NCI-H524 (cell line): ENCODE measurements at regions not wholly inside any gene's neighbourhood (a gene's known extent, or its start where the extent isn't known, plus 50 kb on each side); places are given as distances from the start of the nearest gene placed in this dataset.

ENCODE experiments used
- DNase-seq, 2 experiments: peaks; one replicate each; lab custom pipeline; 2025; lab: John Stamatoyannopoulos, UW

DNA sequence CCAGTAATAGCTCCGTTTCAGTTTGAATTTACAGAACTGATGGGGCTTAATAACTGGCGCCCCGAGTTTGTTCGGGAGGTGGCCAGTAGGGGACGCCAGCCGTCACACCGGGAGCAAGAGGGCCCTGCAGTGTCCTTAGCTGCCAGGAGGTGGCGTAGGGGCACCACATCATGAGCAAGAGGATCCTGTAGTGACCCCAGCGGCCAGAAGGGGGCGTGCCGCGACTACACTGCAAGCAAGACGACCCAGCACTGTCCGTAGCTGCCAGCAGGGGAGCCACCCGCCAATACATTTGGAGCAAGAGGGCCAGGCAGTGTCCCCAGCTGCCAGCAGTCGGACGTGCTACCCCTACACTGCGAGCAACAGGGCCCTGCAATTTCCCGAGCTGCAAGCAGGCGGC, 663.7 kb upstream of the B3GAT1 start:
- DNase-seq: no peak

DNA sequence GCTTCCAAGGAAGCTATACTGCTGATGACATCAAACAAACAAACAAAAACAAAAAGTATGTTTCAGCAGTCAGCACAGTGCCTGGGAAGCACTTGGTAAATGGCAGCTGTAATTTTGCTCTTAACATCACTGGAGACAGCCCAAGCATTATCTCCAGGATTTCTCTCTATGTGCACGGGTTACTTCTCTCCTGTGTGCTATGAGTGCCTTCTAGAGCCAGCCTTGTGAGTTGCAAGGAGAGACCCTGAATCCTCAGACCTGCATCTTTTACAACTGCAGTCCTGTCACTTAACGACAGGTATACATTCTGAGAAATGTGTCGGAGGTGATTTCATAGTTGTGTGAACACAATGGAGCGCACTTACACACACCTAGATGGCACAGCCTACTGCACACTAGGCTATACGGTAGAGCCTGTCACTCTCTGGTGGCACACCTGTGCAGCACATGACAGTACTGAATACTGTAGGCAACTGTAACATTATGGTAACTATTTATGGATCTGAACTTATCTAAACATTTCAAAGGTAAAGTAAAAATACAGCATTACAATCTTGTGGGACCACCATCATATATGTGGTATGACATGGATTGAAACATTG, 662.5 kb upstream of the B3GAT1 start:
- peak; percentile 6 to 63 for DNase-seq

DNA sequence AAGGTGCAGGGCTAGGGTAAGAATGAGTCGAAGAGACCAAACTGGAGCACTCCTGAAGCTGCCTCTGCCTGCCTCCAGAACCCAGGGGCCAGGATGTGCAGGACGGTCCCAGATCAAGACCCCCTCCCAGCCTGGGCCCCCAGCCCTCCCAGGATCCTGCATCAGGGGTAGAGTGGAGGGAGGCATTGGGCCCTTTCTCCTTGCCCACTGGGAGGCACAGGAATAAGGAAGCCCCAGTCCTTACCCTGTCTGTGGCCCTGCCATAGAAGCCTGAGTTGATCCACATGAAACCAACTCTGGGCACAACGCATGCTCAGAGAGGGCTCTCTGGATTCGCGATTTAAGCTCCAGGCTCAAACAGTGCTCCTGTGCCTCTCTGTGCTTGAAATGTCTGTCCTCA, 661.8 kb upstream of the B3GAT1 start:
- DNase-seq: no peak

DNA sequence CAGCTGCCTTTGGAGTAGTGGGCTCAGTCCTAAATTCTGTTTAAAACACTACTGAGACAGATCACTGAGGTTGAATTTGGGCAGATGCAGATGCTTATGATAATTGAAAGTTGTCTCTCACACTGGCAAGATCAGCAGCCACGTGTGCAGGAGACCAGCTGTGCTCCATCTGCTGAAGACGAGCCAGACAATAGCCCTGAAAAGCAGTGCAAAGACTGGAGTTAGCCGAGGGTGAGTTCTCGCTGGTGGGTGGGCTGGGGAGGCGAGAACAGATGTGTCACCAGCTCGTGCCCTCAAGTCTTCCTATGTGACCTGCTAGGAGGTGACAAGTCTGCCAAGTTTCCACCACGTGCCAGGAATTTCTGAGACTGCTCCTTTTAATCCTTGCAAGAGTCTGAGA, 661.3 kb upstream of the B3GAT1 start:
- peak; percentile 54 to 90 for DNase-seq

DNA sequence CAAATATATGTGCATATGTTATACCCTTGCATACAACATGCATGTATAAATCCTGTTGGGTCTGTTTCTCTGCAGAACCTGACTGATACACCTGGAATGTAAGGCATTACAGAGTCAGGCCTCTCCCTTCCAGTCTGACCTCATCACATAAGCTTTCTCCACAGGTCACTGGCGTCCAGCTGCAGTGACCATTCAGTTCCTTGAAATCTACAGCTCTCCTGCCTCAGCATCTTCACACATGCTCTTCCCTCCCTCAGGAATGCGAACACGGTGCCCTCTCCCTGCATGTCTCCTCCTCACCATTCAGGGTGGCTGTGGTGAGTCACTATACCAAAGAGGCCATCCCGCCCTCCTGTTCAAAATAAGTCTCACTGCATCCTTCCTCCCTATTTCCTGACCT, 657.8 kb upstream of the B3GAT1 start:
- DNase-seq: no peak

DNA sequence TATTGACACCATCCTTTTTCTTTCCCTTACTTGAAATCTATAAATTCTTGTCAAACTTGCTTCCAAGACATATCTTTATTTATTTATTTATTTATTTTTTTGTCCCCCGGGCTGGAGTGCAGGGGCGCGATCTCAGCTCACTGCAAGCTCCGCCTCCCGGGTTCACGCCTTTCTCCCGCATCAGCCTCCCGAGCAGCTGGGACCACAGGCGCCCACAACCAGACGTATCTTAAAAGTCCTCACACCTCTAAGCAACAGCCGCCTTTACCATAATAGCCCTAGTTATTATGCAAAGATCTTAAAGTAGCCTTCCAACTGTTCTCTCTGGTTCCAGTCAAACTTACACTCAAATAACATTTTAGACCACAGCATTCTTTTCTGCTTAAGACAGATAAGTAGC, 657.0 kb upstream of the B3GAT1 start:
- no peak for DNase-seq

DNA sequence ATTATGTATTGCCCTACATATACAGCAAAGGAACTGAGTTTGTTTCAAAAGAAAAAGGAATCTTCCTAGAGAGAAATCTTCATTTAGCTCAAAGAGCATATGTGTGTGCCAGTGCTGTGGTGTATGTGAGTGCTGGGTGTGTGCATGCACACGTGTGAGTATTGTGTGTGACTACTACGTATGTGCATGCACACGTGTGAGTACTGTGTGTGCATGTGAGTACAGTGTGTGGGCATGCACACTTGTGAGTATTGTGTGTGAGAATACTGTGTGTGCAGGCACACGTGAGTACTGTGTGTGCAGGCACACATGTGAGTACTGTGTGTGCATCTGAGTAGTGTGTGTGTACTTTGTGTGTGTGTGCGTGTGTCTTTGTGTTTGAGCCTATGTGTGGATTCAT, 651.0 kb upstream of the B3GAT1 start:
- DNase-seq: no peak

DNA sequence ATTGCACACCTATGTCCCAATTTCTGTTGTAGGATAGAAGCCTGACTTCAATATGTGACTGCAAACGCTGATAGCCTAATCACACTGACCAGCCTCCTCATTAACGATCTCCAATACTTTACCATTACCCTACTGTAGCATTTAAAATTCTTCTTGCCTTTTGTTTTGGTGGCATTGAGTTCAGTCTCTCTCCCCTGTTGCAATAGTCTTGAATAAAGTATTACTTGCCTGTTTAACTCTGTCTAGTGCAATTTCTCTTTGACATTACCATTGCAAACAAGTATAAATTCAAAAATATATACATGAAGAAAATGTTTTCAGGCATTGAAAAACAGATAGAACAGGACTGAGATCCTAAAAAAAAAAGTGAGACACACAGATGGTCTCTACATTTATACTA, 649.1 kb upstream of the B3GAT1 start:
- DNase-seq: no peak

DNA sequence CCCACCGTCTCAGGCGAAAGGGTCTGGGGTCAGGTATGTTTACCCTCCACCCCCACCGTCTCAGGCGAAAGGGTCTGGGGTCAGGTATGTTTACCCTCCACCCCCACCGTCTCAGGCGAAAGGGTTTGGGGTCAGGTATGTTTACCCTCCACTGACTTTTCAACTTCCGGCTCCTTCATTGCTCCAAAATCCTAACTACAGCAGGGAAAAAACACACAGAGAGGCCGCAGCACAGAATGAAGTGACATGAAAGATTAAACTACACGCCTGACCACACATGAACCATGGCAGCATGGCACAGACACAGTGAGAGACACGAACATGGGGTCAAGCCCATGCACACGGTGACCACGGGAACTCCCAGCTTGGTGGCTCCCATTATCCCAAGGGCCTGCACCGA, 634.9 kb upstream of the B3GAT1 start:
- DNase-seq: no peak

DNA sequence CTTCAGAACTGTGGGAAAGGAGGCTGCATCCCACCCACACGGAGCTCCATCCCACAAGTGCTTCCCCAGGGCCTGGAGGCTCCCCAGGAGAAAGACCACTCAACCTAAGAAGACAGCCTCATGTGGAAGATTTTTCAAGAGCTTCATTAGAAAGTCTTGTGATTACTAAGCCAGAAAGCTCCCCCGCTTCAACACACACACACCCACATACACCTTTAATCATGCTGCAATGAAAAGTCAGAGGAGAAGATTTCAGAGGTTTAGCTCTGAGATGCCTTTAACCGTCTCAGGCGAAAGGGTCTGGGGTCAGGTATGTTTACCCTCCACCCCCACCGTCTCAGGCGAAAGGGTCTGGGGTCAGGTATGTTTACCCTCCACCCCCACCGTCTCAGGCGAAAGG, 634.5 kb upstream of the B3GAT1 start:
- DNase-seq: no peak

DNA sequence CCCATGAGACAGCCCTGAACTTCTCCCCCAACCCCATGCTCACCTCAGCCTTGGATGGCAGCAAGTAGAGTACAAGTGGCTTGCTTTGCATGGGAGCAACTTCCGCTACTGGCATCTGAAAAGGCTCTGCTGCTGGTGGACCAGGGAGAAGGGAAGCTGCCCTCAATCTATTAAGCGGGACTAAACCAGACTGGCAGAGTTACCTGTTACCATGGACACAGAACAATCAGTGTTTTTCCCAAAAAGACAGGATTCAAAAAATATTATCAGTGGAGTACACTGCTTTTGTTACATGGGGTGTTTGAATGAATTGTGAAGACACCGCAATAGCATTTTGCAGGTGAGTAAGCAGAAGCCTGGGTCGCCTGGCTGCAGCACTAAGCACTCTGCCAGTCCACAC, 631.4 kb upstream of the B3GAT1 start:
- DNase-seq: no peak

DNA sequence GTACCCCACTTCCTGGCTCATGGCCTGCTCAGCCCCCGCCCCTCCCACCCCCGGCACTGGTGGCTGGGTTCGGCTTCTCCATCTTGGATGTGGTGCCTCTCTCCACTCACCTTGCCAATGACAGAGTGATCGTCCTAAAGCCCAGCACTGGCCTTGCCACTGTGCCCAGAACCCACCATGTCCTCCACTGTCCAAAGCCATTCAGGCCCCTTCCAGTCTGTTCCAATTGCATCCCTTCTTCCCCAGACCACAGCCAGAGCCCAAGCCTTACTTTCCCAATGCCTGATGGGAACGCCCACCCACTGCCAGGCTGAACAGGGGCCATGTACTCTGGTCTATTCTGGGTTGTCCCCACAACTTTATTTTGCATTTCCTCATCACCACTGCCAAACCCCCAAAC, 625.8 kb upstream of the B3GAT1 start:
- DNase-seq: no peak

DNA sequence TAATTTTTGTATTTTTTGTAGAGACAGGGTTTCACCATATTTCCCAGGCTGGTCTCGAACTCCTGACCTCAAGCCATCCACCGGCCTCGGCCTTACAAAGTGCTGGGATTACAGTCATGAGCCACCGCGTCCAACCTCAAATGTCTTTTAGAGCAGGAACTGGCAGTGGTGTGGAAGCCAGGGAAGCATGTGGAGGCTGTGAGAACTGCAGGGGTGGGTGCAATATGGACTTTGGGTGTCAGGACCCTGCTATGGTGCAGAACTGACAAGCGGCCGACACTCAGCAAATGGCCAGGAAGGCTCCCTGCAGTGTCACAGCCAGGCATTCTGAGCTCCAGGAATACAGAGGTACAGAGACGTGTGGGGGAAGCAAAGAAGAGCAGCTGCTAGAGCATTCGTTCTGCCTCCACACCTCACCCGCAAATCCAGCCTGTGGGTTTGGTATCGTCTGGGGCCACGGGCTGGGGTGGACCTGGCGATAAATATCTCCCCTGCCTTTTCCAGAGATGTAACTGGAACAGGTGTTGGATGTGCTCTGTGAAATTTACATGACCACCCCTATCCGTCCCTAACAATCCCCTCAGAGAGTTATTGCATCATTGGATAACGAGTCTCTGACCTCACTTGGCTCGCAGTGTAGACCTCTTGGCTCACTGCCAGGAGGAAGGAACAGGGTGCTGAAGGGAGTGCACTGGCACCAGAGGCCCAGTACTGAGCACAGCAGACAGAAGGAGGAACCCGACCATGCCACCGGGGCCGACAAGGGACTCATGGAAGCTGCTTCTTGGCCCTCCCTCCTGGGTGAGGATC, 624.7 kb upstream of the B3GAT1 start:
- DNase-seq: no peak

DNA sequence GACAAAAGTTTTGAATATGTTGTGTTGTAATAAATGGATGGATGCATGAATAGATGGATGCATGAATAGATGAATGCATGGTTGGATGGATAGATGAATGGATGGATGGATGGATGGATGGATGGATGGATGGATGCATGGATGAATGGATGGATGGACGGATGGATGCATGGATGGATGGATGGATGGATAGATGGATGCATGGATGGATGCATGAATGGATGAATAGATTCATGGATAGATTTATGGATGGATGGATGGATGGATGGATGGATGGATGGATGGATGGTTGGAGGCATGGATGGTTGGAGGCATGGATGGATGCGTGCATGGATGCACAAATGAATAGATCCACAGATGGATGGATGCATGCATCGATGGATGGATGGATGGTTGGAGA, 623.2 kb upstream of the B3GAT1 start:
- DNase-seq: no peak

DNA sequence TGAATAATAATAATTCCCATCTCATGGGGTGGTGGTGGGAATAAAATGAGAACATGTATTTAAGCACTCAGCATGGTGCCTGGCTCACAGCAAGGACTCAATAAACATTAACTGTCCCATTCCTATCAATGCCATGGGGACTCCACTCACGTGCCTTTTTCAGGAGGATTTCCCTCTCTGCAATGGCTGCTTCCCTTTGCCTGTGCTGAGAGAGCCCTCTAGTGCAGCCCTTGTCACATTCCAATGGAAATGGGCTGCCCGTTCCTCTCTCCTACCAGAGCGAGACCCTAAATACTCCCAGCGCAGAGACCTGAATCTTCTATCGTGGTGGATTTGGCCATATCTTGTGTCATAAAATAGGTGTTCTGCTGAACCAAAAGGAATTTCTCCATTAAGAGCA, 621.5 kb upstream of the B3GAT1 start:
- peak; percentile 28 to 67 for DNase-seq

DNA sequence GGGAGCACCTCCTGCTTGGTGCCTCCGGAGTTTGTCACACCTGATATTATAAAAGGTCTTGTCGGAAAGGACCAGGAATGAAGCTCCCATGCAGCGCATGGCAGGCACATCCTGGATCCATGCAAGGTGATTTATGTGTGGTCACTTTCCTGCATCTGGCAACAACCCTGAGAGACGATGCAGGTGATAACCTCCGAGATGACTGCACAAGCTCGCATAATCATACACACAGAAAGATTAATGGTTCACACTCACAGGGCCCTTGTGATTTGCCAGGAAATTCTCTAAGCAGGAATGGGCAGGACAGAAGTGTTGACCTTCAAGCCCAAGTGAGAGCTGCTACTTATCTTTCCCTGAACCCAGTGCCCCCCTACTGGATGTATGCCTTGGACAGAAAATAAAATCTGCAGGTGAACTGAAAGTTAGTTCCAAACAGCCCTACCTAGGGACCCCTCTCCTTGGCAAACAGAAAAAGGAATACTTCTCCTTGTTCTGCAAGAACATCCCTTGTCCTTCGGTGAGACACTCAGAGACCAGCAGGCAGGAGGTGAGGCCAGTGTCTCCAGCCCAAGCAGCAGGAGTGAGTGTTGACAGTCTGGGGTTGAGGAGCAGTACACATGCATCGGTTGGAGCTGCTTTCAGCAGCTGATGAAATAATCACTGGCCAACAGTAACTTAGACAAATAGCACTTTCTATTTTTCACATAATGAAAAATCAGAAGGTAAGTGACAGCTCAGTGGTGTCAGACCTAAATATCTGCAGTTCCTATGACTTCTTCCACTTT, 619.4 kb upstream of the B3GAT1 start:
- DNase-seq: no peak

DNA sequence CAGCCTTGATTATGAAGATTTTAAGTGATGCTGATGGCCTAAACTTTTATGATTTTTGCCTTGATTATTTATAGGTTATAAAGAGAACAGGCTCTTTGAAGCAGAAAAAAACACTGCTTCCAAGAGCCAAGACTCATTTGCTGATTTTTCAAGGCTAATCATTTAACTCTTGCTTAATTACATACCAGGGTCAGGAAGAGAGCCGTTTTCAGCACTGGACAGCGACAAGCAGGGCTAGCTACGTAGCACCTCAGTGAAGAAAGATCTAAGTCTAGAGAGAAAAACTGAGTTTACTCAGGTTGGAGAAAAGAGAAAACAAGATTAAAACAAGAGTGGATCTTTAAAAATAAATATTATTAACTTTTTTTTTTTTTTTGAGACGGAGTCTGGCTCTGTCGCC, 615.4 kb upstream of the B3GAT1 start:
- no peak for DNase-seq

DNA sequence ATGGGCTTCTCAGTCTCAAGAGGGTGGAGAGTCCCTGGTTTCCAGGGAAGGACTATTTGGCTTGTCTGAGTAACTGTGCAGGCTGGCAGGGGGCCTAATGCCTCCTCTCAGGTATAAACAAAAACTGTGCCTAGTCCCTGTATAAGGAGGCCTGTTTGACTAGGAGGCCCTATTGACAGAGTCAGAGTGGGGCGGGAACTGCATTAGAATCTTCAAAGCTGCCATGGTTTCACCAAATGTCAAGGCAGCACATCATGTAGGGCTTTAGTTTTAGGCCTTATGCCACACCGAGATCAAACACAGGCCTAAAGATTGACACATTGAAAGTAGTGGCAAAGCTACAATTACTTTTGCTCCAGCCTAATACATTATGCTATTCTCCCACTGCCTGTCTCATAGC, 611.5 kb upstream of the B3GAT1 start:
- peak; percentile 41 to 78 for DNase-seq

DNA sequence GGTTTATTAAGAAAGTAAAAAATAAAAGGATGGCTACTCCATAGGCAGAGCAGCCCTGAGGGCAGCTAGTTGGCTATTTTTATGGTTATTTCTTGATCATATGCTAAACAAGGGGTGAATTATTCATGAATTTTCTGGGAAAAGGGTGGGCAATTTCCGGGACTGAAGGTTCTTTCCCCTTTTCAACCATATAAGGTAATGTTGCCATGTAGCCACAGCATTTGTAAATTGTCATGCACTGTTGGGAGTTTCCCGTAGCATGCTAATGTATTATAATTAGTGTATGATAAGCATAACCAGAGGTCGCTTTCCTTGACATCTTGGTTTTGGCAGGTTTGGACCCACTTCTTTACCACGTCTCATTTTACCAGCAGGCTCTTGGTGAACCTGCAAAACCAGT, 610.4 kb upstream of the B3GAT1 start:
- DNase-seq: no peak

DNA sequence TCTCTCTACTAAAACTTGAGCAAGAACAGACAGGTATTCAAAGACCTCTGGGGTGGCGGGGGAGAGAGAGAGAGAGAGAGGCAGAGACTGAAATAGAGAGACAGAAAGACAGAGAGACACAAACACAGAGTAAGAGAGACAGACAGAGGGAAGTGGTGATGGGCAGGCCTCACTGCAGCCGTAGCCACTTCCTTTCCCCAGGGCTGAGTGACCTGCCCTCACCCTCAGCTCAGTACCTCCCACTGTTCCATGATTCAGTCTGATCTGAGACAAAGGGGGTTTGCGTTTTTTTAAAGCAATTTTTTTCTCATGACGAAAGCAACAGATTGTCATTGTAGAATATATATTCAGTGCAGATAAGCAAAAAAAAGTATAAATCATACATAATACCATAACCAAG, 607.9 kb upstream of the B3GAT1 start:
- no peak for DNase-seq

DNA sequence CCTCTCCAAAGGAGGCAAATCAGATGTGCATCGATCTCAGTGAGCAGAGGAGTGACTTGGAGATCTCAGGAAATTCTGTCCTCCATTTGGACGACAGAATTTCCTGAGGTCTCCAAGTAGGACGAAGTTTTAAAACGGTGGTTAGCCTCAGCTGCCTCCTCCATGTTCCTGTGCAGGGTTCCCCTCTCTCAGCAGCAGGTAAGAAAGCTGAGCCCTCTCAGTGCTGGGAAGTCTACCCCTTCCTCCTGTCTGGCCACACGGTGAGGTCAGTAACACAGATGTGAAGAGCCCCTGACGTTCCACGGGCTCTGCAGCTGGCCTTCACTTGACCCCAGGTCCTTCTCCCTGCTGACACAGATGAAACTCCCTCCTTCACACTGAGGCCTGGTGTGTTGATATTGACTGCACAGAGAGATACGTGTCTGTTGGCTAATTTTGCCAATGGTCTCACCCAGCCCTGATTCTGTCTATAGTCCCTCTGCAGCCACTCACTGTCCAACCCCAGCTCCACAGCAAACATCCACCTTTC, 607.4 kb upstream of the B3GAT1 start:
- DNase-seq: no peak

DNA sequence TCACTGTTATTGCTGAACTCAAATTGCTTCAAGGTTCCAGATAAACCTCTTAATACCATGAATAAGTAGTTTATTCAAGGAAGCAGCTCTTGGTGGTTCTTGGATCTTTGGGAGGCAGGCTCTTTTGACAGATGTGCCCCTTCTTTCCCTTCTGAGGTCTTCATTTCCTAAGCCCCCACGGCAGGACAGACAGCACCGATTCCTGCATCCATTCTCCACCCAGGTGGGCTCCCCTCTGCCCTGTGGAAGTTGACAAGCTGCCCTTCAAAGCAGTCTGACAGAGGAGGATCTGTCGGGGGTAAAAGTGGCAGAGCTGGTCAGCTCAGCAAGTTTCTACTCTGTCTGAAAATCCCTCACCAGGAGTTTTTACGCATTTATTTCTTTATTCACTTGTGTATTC, 605.3 kb upstream of the B3GAT1 start:
- DNase-seq: no peak

DNA sequence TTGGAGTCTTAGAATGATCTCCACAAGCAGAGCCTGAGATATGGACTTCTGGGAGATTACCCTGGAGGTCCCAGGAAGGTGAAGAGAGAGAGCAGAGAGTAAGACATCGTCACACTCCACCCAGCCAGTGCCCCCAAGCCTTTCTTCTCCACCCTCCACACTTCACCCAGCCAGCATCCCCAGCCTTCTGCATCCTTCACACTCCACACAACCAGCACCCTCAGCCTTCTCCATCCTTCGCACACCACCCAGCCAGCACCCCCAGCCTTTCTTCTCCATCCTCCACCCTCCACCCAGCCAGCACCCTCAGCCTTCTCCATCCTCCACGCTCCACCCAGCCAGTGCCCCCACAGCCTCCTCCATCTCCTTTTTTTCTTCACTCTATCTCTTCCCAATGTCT, 603.9 kb upstream of the B3GAT1 start:
- DNase-seq: no peak
